ENCODE measurements at regions not wholly inside any gene's neighbourhood (a gene's known extent, or its start where the extent isn't known, plus 50 kb on each side); places are given as distances from the start of the nearest gene placed in this dataset.

- DNase-seq (ENCODE audit: low spot score), result no peak
These were observed 315.7 kb upstream of the C11orf87 start for GRCh38 chr11:109106151-109106906.

GRCh38 chr11:109109150-109109549, 312.8 kb upstream of the C11orf87 start:
- DNase-seq (ENCODE audit: low spot score), result no peak

GRCh38 chr11:109109571-109110315, 312.2 kb upstream of the C11orf87 start:
- no peak for DNase-seq (ENCODE audit: low spot score)

GRCh38 chr11:109112261-109112660, 309.7 kb upstream of the C11orf87 start:
- no peak for DNase-seq (ENCODE audit: low spot score)

GRCh38 chr11:109112821-109113280, 309.1 kb upstream of the C11orf87 start:
- DNase-seq (ENCODE audit: low spot score), result no peak

- no peak for DNase-seq (ENCODE audit: low spot score)
These were observed 301.6 kb upstream of the C11orf87 start for GRCh38 chr11:109120341-109120740.

GRCh38 chr11:109121173-109121932, 300.6 kb upstream of the C11orf87 start:
- no peak for DNase-seq (ENCODE audit: low spot score)

GRCh38 chr11:109123816-109124787, 297.9 kb upstream of the C11orf87 start:
- no peak for DNase-seq (ENCODE audit: low spot score)

GRCh38 chr11:109130910-109131309, 291.1 kb upstream of the C11orf87 start:
- no peak for DNase-seq (ENCODE audit: low spot score)

GRCh38 chr11:109132539-109132938, 289.5 kb upstream of the C11orf87 start:
- DNase-seq (ENCODE audit: low spot score), result no peak

GRCh38 chr11:109133159-109133558, 288.8 kb upstream of the C11orf87 start:
- no peak for DNase-seq (ENCODE audit: low spot score)

GRCh38 chr11:109135627-109136026, 286.4 kb upstream of the C11orf87 start:
- DNase-seq (ENCODE audit: low spot score), result no peak

GRCh38 chr11:109138196-109138595, 283.8 kb upstream of the C11orf87 start:
- DNase-seq (ENCODE audit: low spot score), result no peak

- no peak for DNase-seq (ENCODE audit: low spot score)
These were observed 281.6 kb upstream of the C11orf87 start for GRCh38 chr11:109140426-109140825.

GRCh38 chr11:109140857-109141515, 281.0 kb upstream of the C11orf87 start:
- peak; percentile 59 for DNase-seq (ENCODE audit: low spot score)

GRCh38 chr11:109145287-109145686, 276.7 kb upstream of the C11orf87 start:
- no peak for DNase-seq (ENCODE audit: low spot score)

GRCh38 chr11:109147726-109148125, 274.3 kb upstream of the C11orf87 start:
- DNase-seq (ENCODE audit: low spot score), result no peak

- DNase-seq (ENCODE audit: low spot score), result no peak
These were observed 273.3 kb upstream of the C11orf87 start for GRCh38 chr11:109148669-109149068.

- no peak for DNase-seq (ENCODE audit: low spot score)
These were observed 271.4 kb upstream of the C11orf87 start for GRCh38 chr11:109150581-109150980.

- no peak for DNase-seq (ENCODE audit: low spot score)
These were observed 268.2 kb upstream of the C11orf87 start for GRCh38 chr11:109153836-109154235.

- DNase-seq (ENCODE audit: low spot score), result no peak
These were observed 266.7 kb upstream of the C11orf87 start for GRCh38 chr11:109155291-109155690.

All from H4 (cell line).